Uterus (tissue), 2 donors: ENCODE measurements at regions not wholly inside any gene's neighbourhood (a gene's known extent, or its start where the extent isn't known, plus 50 kb on each side); places are given as distances from the start of the nearest gene placed in this dataset.

Source experiments
- CTCF ChIP-seq, 4 experiments: fragments of 200-600 bp in 2 of 4; fragments of 450-650 bp in 2 of 4; sonication (generic) in 2 of 4; IDR thresholded peaks; one replicate each; pipeline ENCODE4 v1.5.1; 2016 to 2019; ENCODE audit warnings: antibody characterized with exemption in 4 of 4, mild to moderate bottlenecking in 2 of 4, moderate library complexity in 1 of 4
- POLR2A ChIP-seq, 2 donors: fragments of 450-650 bp; IDR thresholded peaks; one replicate each; pipeline ENCODE4 v1.6.1; 2016; ENCODE audit warnings: antibody characterized with exemption in 2 of 2, mild to moderate bottlenecking in 1 of 2, moderate library complexity in 1 of 2

- TF ChIP-seq POLR2A (IDR thresholded peaks at IDR 0.05) (no peak), CTCF (IDR thresholded peaks at IDR 0.05) (no peak)
Observed at GRCh38 chr2:176502619-176503018, 233.4 kb downstream of the MTX2 start.
